SH-SY5Y (cell line): ENCODE measurements at regions not wholly inside any gene's neighbourhood (a gene's known extent, or its start where the extent isn't known, plus 50 kb on each side); places are given as distances from the start of the nearest gene placed in this dataset.

ENCODE experiments used
- GATA2 ChIP-seq: IDR thresholded peaks from 2 replicates; pipeline ENCODE4 v1.6.1; 2011; ENCODE audit warnings: mild to moderate bottlenecking, low read depth, low read length
- GATA3 ChIP-seq: IDR thresholded peaks from 2 replicates; pipeline ENCODE4 v1.6.1; 2011; ENCODE audit warnings: low read depth, mild to moderate bottlenecking, low read length, moderate library complexity

GRCh38 chr14:62532181-62532580, 513.1 kb downstream of the KCNH5 start:
- TF ChIP-seq GATA2 (no peak), GATA3 (no peak)
